ENCODE measurements at regions not wholly inside any gene's neighbourhood (a gene's known extent, or its start where the extent isn't known, plus 50 kb on each side); places are given as distances from the start of the nearest gene placed in this dataset.
"Not testable (repeated sequence)": the region's sequence is repeated elsewhere in the genome, so short reads cannot be mapped to it uniquely, and the experiment has no call there.

DNA sequence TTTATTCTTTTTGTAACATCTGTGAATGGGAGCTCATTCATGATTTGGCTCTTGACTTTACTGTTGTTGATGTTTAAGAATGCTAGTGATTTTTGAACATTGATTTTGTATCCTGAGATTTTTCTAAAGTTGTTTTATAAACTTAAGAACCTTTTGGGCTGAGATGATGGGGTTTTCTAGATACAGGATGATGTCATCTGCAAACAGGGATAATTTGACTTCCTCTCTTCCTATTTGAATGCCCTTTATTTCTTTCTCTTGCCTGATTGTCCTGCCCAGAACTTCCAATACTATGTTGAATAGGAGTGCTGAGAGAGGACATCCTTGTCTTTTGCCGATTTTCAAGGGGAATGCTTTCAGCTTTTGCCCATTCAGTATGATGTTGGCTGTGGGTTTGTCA, 445.1 kb upstream of the CFAP20DC start:
- not testable (repeated sequence) for H3K36me3 ChIP-seq (ENCODE audit: control insufficient read depth in 1 of 2, insufficient read depth in 2 of 2, low read length in 2 of 2); H3K9me3 ChIP-seq (ENCODE audit: control insufficient read depth in 1 of 2, low read length in 2 of 2); H3K4me1 ChIP-seq (ENCODE audit: control insufficient read depth in 1 of 2, insufficient read depth in 2 of 2, low read length in 2 of 2); H3K4me3 ChIP-seq (ENCODE audit: low read depth in 1 of 2, low read length in 2 of 2); H3K27ac ChIP-seq (ENCODE audit: low read length); H3K27me3 ChIP-seq (ENCODE audit: low read depth, low read length)

DNA sequence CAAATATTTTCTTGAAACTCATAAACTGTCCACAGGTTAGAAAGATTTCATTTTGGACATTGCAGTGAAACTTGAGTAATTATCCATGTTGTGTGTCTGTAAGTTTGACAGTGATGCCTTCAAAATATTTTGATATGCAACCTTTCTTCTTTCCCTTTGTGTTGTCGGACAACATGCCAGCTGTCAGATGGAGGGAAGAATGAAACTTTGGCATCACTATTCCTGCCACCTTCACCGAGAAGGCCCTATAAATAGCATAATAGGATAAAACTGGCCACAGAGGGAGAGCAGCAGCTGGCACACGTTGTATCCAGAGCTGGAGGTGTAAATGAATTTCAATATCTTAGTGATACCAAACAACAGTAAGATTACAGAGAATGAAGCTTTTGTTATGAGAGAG, 436.7 kb upstream of the CFAP20DC start:
- no peaks in the 10 kb centered on the region for H3K4me1 ChIP-seq (ENCODE audit: control insufficient read depth in 1 of 2, insufficient read depth in 2 of 2, low read length in 2 of 2)
- no peak overlapping the region for H3K27ac ChIP-seq (ENCODE audit: low read length)
- H3K4me3 ChIP-seq (ENCODE audit: low read depth in 1 of 2, low read length in 2 of 2): no peak overlapping the region
- H3K9me3 ChIP-seq (ENCODE audit: control insufficient read depth in 1 of 2, low read length in 2 of 2): no peaks in the 10 kb centered on the region
- no peaks in the 10 kb centered on the region for H3K36me3 ChIP-seq (ENCODE audit: control insufficient read depth in 1 of 2, insufficient read depth in 2 of 2, low read length in 2 of 2)
- no peaks in the 10 kb centered on the region for H3K27me3 ChIP-seq (ENCODE audit: low read depth, low read length)

DNA sequence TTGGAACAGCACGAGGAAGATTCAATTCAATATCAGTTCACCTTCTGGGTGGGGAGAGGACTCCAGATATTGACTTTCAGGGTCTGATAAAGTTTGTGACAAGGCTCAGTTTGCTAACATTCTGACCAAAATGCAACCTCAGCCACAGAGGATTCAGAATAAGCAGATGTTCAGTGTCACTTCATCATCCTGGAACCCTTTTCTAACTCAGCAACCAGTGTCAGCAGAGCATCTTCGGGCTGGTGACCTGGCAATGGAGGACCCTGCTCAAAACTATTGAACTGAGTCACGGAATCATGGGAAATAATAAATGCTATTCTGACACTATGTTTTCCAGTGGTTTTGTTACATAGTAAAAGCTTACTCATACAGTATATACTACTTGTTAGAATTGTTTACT, 433.4 kb upstream of the CFAP20DC start:
- H3K27ac ChIP-seq (ENCODE audit: low read length): no peak overlapping the region
- H3K4me3 ChIP-seq (ENCODE audit: low read depth in 1 of 2, low read length in 2 of 2): no peak overlapping the region
- H3K36me3 ChIP-seq (ENCODE audit: control insufficient read depth in 1 of 2, insufficient read depth in 2 of 2, low read length in 2 of 2): no peaks in the 10 kb centered on the region
- H3K27me3 ChIP-seq (ENCODE audit: low read depth, low read length): no peaks in the 10 kb centered on the region
- H3K9me3 ChIP-seq (ENCODE audit: control insufficient read depth in 1 of 2, low read length in 2 of 2): no peaks in the 10 kb centered on the region
- H3K4me1 ChIP-seq (ENCODE audit: control insufficient read depth in 1 of 2, insufficient read depth in 2 of 2, low read length in 2 of 2): no peaks in the 10 kb centered on the region

DNA sequence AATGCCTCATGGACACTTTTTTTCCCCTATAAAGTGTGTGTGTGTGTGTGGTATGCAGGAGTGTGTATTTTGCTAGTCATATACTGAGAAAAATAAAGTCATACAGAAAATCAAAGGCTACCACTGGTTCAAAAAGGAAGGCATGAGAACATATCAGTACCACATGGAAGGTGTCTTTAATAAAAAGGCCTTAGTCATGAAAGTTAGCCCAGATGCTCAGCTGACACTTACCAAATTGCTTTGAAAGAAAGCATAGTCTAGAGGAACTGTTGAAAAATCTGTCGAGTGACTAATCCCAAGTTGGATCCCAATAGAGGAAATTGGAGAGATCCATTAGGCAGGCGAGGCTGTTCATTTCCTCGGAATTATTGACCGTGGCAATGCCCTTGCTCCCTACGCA, 432.9 kb upstream of the CFAP20DC start:
- no peak overlapping the region for H3K4me3 ChIP-seq (ENCODE audit: low read depth in 1 of 2, low read length in 2 of 2)
- H3K27ac ChIP-seq (ENCODE audit: low read length): no peak overlapping the region
- no peaks in the 10 kb centered on the region for H3K36me3 ChIP-seq (ENCODE audit: control insufficient read depth in 1 of 2, insufficient read depth in 2 of 2, low read length in 2 of 2)
- no peaks in the 10 kb centered on the region for H3K27me3 ChIP-seq (ENCODE audit: low read depth, low read length)
- no peaks in the 10 kb centered on the region for H3K9me3 ChIP-seq (ENCODE audit: control insufficient read depth in 1 of 2, low read length in 2 of 2)
- H3K4me1 ChIP-seq (ENCODE audit: control insufficient read depth in 1 of 2, insufficient read depth in 2 of 2, low read length in 2 of 2): no peaks in the 10 kb centered on the region

DNA sequence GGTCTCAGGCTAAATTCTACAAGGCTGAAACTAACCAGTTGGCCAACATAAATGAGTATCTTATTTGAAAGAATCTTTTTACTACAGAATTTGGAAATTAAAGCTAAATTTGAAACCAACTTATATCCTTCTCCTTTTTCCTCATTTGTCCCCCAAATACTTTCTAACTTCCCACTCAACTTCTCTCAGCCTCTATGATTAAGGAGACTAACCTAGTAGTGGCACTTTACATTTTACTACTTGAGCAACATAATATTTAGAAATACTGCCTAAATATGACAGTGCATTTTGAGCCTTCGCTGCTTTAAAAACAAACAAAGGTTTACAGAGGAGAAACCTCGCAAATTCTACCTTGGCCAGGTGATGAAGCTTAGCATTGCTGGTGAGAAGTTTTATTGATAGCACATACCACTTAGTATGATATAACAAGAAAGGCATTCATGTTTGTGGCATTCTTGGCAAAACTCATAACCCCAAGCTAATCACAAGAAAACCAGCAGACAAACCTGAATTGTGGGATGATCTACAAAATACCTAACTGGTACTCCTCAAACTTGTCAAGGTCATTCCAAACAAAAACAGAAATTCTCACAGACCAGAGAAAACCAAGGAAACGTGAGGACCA, 432.1 kb upstream of the CFAP20DC start:
- Histone ChIP-seq H3K36me3 (ENCODE audit: control insufficient read depth in 1 of 2, insufficient read depth in 2 of 2, low read length in 2 of 2) (no peaks in the 10 kb centered on the region), H3K9me3 (ENCODE audit: control insufficient read depth in 1 of 2, low read length in 2 of 2) (no peaks in the 10 kb centered on the region), H3K4me1 (ENCODE audit: control insufficient read depth in 1 of 2, insufficient read depth in 2 of 2, low read length in 2 of 2) (no peaks in the 10 kb centered on the region), H3K27ac (ENCODE audit: low read length) (no peak overlapping the region), H3K27me3 (ENCODE audit: low read depth, low read length) (no peaks in the 10 kb centered on the region), H3K4me3 (ENCODE audit: low read depth in 1 of 2, low read length in 2 of 2) (no peak overlapping the region)

DNA sequence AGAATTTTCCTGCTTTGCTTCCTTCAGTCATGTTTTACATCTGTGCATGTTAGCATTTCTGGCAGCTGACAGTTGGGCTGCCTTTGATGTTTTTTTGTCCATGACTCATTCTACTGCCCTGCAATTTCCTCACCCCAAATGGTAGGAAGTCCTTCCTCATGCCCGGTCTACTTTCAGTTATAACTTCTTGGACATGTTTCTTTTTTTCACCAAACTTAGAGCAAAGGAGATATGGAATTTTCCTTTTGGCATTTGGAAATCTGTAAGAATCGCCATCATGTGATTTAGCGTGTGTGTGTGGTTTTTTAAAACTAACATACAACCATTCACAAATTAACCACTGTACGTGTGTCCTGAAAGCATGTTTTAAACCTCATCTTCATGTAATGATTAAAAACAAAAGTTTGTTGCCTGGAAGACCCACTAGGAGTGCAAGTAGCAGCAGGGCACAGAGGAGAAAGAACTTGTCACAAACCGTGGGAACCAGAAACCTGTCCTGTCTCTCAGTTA, 430.7 kb upstream of the CFAP20DC start:
- Histone ChIP-seq H3K27ac (ENCODE audit: low read length) (no peak overlapping the region), H3K27me3 (ENCODE audit: low read depth, low read length) (no peaks in the 10 kb centered on the region), H3K4me1 (ENCODE audit: control insufficient read depth in 1 of 2, insufficient read depth in 2 of 2, low read length in 2 of 2) (no peaks in the 10 kb centered on the region), H3K9me3 (ENCODE audit: control insufficient read depth in 1 of 2, low read length in 2 of 2) (no peaks in the 10 kb centered on the region), H3K4me3 (ENCODE audit: low read depth in 1 of 2, low read length in 2 of 2) (no peak overlapping the region), H3K36me3 (ENCODE audit: control insufficient read depth in 1 of 2, insufficient read depth in 2 of 2, low read length in 2 of 2) (no peaks in the 10 kb centered on the region)

DNA sequence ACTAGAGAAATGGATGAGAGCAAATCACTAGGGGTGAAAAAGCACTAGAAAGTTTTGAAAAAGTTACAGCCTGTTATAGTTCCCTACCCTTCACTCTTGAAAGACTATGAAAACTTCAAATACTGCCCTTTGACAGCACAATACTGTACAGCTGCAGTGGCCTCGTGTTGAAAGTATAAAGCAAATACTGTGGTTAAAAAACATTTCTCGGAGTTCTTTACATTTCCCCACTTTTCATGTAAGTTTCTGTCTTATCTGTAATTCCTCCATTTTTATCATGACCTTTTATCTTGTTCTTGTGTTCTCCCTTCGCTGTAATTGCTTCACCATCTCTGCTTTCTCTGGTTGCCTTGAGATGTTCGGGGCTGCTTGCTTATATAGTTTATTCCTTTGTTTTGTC, 423.8 kb upstream of the CFAP20DC start:
- no peaks in the 10 kb centered on the region for H3K36me3 ChIP-seq (ENCODE audit: control insufficient read depth in 1 of 2, insufficient read depth in 2 of 2, low read length in 2 of 2)
- H3K9me3 ChIP-seq (ENCODE audit: control insufficient read depth in 1 of 2, low read length in 2 of 2): no peaks in the 10 kb centered on the region
- no peak overlapping the region for H3K4me3 ChIP-seq (ENCODE audit: low read depth in 1 of 2, low read length in 2 of 2)
- H3K27me3 ChIP-seq (ENCODE audit: low read depth, low read length): no peaks in the 10 kb centered on the region
- H3K27ac ChIP-seq (ENCODE audit: low read length): no peak overlapping the region
- H3K4me1 ChIP-seq (ENCODE audit: control insufficient read depth in 1 of 2, insufficient read depth in 2 of 2, low read length in 2 of 2): no peaks in the 10 kb centered on the region

DNA sequence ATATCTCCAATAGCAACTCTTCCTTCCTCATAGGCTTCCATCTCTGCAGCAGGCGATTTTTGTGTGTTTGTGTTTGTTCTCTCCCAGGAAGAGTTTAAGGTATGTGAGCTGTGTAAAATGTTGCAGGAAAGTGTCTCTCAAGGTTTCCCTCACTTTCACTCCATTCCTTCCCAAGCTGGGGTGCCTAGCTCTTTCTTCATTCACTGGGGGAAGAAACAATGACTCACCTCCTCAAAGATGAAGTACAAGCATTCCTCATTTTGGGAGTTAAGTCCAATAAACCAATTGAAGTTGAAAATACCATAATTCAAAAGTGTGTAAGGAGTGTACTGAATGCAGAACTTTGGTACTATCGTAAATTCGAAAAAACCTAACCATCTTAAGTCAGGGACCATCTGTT, 422.7 kb upstream of the CFAP20DC start:
- Histone ChIP-seq H3K27me3 (ENCODE audit: low read depth, low read length) (no peaks in the 10 kb centered on the region), H3K36me3 (ENCODE audit: control insufficient read depth in 1 of 2, insufficient read depth in 2 of 2, low read length in 2 of 2) (no peaks in the 10 kb centered on the region), H3K4me3 (ENCODE audit: low read depth in 1 of 2, low read length in 2 of 2) (no peak overlapping the region), H3K27ac (ENCODE audit: low read length) (no peak overlapping the region), H3K9me3 (ENCODE audit: control insufficient read depth in 1 of 2, low read length in 2 of 2) (no peaks in the 10 kb centered on the region), H3K4me1 (ENCODE audit: control insufficient read depth in 1 of 2, insufficient read depth in 2 of 2, low read length in 2 of 2) (no peaks in the 10 kb centered on the region)

DNA sequence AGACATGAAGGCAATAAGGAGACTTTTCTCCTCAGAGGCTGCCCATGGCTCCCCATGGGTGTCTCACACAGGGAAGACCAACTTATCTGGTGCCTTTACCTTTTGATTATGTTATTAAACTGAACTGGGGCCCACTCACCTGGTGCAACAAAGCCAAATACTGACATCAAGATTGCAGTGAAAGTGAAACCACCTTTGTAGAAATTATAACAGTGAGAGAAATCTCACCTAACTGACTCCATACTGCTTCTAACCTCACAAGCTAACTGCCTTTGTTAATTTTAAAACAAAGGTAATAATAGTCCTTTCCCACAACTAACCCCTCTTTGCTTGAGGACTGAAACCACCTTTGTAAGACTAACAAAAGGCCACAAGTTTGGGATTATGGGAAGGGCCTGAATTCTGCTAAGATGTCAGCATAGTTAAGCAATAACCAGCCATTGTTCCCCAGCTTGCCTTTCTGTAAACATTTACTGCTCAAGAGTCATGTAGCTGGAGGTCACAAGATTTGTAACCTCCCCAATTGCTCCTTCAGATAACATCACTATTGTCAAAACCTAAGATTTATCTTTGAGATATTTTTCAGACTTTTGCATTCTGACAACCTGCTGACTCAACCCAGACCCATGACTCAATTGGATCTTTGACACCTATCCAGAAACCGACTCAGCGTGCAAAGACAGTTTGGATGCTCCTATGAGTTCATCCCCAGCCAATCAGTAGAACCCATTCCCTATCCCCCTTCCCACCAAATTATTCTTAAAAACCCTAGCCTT, 420.3 kb upstream of the CFAP20DC start:
- no peaks in the 10 kb centered on the region for H3K36me3 ChIP-seq (ENCODE audit: control insufficient read depth in 1 of 2, insufficient read depth in 2 of 2, low read length in 2 of 2)
- H3K27me3 ChIP-seq (ENCODE audit: low read depth, low read length): no peaks in the 10 kb centered on the region

DNA sequence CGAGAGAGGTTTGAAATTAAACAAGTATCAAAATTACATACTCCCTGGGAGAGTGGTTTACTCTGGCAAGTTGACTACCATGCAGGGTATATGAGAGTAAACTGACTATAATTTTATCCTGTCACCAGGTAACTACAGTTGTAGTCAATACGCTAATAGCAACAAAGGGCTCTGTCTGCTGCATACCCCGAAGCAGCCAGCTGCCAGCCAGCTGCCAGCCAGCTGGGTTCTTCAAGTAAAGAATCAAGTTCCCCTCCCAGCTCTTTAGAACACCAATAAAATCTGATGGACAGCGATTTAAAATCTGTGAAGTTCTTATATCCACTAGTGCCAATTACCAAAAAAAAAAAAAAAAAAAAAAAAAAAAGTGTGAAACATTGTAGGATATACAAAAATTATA, 417.7 kb upstream of the CFAP20DC start:
- Histone ChIP-seq H3K9me3 (ENCODE audit: control insufficient read depth in 1 of 2, low read length in 2 of 2) (no peaks in the 10 kb centered on the region), H3K27me3 (ENCODE audit: low read depth, low read length) (no peaks in the 10 kb centered on the region), H3K4me3 (ENCODE audit: low read depth in 1 of 2, low read length in 2 of 2) (no peak overlapping the region), H3K27ac (ENCODE audit: low read length) (no peak overlapping the region), H3K4me1 (ENCODE audit: control insufficient read depth in 1 of 2, insufficient read depth in 2 of 2, low read length in 2 of 2) (no peaks in the 10 kb centered on the region), H3K36me3 (ENCODE audit: control insufficient read depth in 1 of 2, insufficient read depth in 2 of 2, low read length in 2 of 2) (no peaks in the 10 kb centered on the region)

More for the DNA sequence above, 420.3 kb upstream of the CFAP20DC start:
- Histone ChIP-seq H3K9me3 (ENCODE audit: control insufficient read depth in 1 of 2, low read length in 2 of 2) (no peaks in the 10 kb centered on the region), H3K4me3 (ENCODE audit: low read depth in 1 of 2, low read length in 2 of 2) (no peak overlapping the region), H3K4me1 (ENCODE audit: control insufficient read depth in 1 of 2, insufficient read depth in 2 of 2, low read length in 2 of 2) (no peaks in the 10 kb centered on the region), H3K27ac (ENCODE audit: low read length) (no peak overlapping the region)

DNA sequence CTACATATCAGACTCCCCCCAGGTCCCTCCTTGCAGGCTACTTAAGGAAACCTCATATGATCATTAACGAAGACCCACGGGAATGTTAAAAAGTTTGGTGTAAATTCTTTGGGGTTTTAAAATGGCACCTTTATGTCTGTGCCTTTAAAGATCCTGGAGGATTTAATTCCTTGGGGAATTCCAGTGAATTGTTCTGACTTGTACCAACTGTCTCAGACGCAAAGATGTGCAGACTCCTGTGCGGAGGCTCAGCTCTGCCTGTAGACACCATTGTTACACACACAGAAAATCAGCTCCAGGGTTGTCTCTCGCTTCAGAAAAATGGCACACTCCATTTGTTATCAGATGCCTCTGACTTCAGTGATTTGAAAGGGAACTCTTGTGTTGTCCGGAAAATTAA, 414.4 kb upstream of the CFAP20DC start:
- no peaks in the 10 kb centered on the region for H3K27me3 ChIP-seq (ENCODE audit: low read depth, low read length)
- H3K36me3 ChIP-seq (ENCODE audit: control insufficient read depth in 1 of 2, insufficient read depth in 2 of 2, low read length in 2 of 2): no peaks in the 10 kb centered on the region
- H3K27ac ChIP-seq (ENCODE audit: low read length): no peak overlapping the region
- peaks cover 0 to 3% of the 10 kb centered on the region in 2 donors for H3K9me3 ChIP-seq (ENCODE audit: control insufficient read depth in 1 of 2, low read length in 2 of 2)
- H3K4me1 ChIP-seq (ENCODE audit: control insufficient read depth in 1 of 2, insufficient read depth in 2 of 2, low read length in 2 of 2): no peaks in the 10 kb centered on the region
- H3K4me3 ChIP-seq (ENCODE audit: low read depth in 1 of 2, low read length in 2 of 2): no peak overlapping the region

DNA sequence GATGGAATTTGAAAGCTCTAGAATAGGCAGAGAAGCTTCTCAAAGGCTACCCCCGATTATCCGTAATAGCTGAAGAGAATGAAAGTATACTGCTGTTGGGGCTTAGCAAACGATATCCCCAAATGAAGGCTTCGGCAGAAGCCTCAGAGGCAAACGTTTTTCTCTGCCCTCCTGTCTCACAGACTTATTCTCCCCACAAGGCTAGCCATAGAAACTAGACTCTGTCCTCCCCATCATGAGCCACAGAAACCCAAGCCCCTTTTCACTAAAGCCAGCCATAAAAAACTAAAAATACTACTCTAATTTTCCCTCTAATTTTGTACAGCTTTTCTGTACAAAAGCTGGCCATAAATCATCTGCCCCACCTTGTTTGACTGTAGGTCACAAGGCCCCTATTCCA, 413.4 kb upstream of the CFAP20DC start:
- no peaks in the 10 kb centered on the region for H3K4me1 ChIP-seq (ENCODE audit: control insufficient read depth in 1 of 2, insufficient read depth in 2 of 2, low read length in 2 of 2)
- peaks cover 0 to 3% of the 10 kb centered on the region in 2 donors for H3K9me3 ChIP-seq (ENCODE audit: control insufficient read depth in 1 of 2, low read length in 2 of 2)
- H3K36me3 ChIP-seq (ENCODE audit: control insufficient read depth in 1 of 2, insufficient read depth in 2 of 2, low read length in 2 of 2): no peaks in the 10 kb centered on the region
- no peaks in the 10 kb centered on the region for H3K27me3 ChIP-seq (ENCODE audit: low read depth, low read length)
- no peak overlapping the region for H3K27ac ChIP-seq (ENCODE audit: low read length)
- H3K4me3 ChIP-seq (ENCODE audit: low read depth in 1 of 2, low read length in 2 of 2): no peak overlapping the region
